Hippocampal formation (tissue), 2 donors: ENCODE measurements at regions not wholly inside any gene's neighbourhood (a gene's known extent, or its start where the extent isn't known, plus 50 kb on each side); places are given as distances from the start of the nearest gene placed in this dataset.
A peak's percentile ranks its signal among the peaks of the same experiment; 100 is the strongest.

Experiments used
- DNase-seq, 2 donors: peaks; one replicate each; lab custom pipeline; 2025; lab: John Stamatoyannopoulos, UW

DNA sequence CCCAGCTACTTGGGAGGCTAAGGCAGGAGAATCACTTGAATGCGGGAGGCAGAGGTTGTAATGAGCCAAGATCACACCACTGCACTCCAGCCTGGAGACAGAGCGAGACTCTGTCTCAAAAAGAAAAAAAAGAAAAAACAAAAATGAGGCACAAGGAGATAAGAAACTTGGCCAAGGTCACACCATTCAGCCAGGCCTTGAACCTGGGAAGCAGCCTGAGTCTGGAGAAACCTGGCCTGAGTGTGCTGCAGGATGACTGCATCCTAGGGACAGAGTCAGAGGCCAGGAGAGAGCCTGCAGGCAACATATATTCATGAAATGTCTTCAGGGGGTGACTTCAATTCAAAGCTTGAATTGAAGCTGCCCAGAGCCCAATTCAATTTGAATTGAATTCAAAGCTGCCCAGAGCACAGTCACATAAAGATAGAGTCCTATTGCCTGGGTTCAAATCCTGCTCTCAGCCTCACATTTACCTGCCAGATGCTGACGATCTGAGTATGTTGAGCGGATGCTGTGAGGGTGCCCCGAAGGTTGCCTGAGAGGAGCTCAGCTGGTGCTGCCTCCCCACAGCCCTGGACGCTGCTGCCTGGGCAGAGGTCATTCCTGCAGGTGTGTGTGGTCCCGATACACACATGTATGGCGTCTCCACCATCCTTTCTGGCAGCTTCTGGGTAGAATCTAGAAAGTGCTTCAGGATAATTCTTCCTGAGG, 307.7 kb downstream of the AJAP1 start:
- DNase-seq: no peak

DNA sequence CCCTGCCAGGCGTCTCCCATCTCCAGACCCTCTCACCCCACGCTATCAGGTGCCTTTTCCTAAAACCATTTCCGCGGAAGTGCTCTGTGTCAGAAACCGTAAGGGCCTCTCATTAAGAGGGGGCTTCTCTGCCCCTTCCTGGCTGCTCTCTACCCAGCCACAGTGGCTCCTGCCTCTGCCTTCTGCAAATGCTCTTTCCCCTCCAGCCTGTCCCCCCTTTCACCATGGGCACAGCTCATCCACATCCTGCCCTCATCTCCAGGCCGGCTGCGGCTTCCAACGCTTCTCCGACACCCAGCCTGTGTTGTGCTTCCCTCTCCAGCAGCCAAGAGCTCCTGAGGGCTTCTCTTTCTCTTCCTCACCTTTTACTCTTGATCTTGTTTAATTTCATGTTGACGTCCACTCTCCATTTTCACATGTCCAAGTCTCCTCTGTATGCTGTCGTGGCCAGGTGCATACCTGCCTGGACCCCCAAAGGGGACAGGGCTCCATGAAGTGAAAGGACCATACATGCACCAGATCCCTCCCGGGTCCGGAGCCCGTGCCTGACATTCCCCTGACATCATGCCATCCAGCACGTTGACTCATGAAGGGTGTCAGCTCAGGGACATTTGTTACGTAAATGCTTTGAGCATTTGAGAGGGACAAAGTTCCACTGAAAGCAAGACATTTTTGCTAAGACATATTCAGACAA, 306.5 kb downstream of the AJAP1 start:
- no peak for DNase-seq

DNA sequence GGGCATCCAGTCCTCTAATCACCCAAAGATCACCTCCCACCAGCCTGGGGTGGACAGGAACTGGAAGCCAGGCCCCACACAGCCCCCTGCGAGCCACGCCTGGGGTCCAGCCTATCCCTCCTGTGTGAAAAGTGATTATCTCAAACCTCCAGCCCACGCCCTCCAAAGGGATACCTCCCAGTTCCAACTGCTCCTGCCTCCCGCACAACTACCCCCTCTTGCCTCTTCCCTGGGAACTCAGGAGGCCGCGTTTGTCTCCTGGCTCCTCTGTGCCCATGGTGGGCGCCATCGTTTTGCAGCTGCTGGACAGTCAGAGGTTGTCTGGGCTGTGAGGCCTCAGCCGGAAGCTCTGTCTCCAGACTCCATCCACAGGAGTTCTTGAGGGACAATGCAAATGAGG, 305.9 kb downstream of the AJAP1 start:
- DNase-seq: no peak

DNA sequence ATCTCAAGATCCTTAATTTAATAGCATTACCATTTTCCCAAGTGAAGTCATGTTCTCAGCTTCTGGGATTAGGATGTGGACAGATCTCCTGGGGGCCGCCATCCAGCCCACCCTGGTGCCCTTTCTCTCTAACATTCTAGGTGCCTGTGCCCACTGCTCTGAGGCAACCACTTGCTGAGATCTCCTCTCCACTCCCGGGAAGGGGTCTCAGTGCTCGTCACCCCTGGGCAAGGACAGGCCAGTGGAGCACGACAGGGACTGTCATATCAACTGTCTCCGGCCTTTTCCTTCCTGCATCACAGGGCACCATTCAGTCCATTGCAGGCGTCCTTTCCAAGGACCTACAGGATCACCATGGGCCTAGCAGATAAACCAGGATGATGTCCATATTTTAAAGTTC, 304.8 kb downstream of the AJAP1 start:
- DNase-seq: no peak

DNA sequence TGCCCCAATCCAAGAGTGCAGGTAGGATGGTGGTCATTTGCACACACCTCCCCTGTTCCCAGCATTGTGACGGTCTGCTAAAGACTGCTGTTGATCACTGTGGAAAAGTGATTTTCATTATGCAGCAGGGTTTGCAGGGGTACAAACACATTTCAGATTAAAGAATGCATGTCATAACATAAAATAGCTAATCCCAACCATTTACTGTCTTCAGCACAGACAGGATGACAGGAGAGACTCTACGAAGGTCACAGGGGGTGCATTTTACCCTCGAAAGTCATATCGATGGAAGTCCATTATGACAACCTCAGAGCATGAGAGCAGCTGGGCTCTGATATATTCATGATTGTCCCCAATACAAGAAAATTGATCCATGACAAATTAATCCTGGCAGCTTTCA, 302.6 kb downstream of the AJAP1 start:
- no peak for DNase-seq

DNA sequence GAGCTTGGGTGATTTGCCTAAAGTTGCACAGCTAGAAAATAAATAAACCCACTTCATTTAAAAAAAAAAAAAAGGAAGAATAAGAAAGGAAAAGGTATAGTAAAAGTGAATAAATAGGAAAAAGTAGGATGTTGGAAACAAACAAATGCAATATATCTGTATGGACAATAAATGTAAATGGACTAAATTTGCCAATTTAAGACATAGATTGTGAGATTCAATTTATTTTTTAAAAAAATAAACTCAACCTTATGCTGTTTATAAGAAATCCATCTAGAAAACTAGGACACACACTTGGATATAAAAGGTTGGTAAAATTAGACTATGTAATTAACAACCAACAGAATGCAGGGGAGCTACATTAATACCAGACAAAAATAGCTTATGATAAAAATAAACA, 300.0 kb downstream of the AJAP1 start:
- DNase-seq: no peak

DNA sequence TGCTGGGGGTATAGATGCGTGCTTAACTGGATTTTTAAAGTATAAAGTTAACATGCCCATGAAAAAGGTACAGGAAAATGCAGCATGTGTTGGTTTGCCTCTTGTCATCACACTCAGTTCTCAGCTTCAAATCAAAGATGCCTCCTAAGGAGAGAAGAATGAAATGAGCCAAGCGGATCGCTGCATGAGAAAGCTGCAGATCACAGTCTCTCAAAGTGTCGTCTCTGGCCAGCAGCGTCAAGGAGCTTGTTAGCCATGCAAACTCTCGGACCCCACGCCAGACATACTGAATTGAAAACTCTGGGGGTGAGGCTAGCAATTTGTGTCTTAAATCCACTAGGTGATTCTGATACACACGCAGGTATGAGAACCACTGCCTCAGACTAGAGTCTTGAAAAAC, 297.2 kb downstream of the AJAP1 start:
- no peak for DNase-seq

DNA sequence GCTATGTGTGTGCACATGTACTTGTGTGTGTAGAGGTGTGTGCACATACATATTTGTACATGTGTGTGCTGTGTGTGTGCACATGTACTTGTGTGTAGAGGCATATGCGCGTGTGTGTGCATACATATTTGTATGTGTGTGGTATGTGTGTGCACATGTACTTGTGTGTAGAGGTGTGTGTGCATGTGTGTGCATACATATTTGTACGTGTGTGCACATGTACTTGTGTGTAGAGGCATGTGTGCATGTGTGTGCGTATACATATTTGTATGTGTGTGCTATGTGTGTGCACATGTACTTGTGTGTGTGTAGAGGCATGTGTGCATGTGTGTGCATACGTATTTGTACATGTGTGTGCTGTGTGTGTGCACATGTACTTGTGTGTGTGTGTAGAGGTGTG, 291.9 kb downstream of the AJAP1 start:
- DNase-seq: no peak

DNA sequence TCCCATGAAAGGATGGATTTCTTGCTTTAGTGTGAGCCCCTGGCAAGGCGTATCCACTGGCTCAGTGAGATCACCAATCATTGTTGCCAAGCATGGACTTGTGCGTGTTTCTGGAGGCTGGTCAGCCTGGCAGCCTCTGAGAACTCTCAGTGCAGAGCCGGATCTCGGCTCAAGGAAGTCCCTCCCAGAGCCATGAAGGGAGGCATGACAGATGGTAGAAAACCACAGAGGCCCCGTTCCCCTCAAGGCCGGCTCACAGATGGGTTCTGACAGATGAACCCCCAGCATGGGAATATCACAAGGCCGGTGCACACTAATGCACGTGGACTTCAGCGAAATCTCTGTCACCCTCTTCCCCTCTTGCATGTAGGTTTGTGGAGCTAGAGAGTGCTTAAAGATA, 290.5 kb downstream of the AJAP1 start:
- no peak for DNase-seq

DNA sequence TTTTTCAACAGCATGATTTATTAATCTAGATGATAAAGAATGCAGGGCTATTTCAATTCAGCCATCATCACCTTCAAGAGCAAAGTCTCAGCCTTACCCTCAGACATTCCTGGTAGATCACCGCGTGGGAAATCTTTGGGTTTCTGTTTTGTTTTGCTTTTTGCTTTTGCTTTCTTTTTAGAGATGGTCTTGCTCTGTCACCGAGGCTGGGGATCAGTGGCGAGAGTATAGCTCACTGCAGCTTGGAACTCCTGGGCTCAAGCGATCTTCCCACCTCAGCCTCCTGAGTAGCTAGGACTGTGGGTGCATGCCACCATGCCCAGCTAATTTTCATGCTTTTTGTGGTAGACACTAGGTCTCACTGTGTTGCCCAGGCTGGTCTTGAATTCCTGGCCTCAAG, 289.7 kb downstream of the AJAP1 start:
- no peak for DNase-seq

DNA sequence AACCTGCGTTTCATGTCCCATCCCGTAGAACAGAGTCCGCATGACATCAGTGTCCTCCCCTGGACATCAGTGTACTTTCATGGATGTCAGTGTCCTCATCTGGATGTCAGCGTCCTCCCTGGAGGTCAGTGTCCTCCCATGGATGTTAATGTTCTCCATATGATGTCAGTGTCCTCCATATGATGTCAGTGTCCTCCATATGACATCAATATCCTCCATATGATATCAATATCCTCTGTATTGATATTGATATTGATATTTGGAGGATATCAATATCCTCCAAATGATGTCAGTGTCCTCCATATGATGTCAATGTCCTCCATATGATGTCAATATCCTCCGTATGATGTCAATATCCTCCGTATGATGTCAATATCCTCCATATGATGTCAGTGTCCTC, 284.9 kb downstream of the AJAP1 start:
- no peak for DNase-seq

DNA sequence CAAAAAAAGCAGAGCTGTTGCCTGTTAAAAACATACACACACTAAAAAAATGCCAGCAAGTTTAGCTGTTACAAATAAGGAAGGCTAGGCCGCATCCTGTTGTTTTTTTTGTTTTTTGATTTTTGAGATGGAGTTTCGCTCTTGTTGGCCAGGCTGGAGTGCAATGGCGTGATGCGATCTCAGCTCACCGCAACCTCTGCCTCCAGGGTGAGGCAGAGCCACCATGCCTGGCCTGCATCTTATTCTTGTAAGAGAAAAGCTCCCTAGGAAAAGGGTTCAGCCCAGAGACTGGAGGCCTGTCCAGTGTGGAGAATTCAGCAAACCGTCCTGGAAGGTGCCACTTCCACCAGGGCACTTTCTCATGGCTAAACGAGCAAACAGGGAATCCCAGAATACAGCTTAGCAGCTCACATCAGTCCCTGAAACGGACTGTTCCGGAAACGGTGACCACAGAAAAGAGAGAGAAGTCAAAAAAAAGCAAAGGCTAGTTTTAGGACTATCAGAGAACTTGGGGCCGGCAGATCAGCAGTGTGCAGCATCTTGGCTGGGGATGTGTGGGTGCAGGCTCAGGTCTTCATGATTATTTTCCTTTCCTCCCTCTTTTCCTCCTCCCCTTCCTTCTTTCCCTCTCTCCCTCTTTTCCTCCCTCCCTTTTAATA, 283.6 kb downstream of the AJAP1 start:
- no peak for DNase-seq

DNA sequence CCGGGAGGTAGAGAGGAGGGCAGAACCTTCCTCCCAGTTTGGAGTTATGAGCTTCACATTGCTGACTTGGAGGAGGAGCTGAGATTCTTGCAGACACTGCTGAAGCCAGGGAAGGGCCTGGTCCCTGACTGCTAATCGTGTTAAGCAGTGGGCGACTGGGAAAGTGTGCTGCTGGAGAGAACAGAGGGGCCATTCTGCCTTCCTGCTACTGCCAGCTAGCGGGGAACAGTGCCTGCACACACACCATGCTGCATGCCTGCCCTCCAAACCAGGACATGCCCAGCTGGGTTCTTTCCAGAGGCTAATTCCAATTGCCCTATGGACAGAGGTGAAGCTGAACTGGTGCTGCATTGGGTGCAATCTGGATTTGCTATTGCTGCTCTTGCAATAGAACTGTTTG, 281.4 kb downstream of the AJAP1 start:
- DNase-seq: peak in 1 of 2 donors; percentile 21

DNA sequence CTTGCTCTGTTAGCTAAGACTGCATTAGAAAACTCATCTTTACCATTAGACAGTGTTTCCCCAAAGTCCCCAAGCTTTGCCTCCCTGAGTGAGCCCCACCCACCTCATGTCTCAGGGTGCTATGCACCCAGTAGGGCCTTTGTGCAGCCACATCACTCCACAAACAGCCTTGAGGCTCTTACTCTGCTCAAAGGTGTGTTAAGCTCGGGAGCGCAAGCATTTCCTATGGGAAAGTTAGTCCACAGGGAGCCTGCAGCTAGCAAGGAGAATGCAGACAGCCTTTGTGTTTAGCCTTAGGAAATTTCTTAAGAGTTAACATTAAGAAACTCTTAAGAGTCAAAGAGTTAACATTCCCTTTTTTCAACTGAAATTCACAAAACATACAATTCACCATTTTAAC, 278.8 kb downstream of the AJAP1 start:
- DNase-seq: no peak

DNA sequence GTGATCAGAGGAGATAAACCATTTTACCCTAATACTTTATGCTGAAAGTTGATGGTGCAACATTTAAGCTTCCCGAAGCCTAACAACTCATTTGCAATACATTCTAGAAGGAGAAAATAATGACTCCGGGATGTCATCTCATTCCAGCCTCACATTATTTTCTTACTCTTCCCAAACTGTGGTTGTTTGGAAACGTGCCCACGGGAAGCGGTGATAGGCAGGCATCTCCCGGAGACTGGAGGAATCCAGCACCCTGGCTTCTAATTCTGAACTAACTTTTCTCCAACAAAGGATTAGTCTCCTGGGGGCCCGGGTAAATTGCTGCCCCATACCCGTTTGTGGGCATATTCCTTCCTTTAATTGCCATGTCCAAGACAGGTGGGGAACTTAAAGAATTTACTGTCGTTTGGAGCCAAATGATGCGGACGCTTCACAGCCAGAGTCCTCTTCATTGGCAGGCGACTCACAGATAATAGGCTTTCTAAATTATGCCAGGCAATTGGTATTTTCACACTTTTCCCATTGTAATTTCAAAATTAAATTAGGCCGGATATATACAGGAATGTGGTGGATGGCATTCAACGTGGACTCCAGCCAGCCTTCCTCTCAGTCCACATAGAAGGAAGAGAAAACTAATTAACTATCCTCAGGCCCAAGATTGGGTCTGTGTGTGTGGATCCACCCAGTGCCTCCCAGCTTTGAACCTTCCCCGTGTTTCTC, 278.1 kb downstream of the AJAP1 start:
- no peak for DNase-seq

DNA sequence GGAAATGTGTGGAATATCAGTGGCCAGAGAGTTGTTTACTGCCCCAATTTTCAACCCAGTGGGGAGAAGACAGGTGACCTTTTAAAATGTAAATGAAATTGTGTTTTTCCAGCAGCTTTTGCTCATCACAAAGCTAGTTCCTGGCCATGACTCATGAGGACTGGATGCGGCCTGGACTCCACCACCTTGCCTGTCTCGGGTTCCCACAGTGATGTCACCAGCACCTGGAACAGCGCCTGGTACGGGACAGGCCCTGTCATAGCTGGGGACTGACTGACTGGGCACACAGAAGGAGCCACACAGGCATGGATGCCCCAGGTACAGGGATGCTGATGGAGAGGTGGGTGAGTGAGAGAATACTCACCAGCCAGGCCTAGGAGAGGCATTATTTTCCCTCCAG, 277.1 kb downstream of the AJAP1 start:
- no peak for DNase-seq

DNA sequence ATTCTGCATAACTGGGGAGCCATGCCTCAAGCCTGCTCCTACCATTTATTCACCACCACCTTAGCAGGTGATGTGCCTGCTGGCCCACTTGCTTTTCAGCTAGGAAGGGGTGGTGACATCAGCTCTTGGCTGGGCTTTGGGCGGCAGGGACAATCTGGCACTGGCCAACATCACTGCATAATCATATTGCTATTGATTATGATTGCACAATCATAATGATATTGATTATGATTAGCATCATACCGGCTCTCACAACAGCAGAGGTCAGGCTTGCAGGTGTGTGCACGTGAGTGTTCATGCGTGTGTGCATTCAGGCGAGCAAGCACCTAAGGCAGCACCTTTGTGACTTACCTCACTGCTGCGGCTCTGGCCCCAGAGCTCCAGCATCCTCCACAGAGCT, 273.8 kb downstream of the AJAP1 start:
- no peak for DNase-seq

DNA sequence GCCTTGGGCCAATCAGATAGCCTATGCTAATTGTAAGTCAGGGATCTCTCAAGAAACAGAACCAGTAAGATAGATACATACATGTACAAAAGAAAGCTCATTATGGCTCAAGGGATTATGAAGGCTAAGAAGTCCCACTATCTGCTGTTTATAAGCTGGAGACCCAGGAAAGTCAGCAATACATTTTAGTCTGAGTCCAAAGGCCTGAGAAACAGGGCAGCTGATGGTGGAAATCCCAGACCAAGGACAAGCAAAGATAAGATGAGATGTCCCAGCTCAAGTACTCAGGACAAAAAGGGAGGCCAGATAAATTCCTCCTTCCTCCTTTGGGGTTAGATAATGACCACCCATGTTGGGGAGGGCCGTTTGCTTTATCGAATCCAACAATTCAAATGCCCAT, 269.9 kb downstream of the AJAP1 start:
- DNase-seq: no peak

DNA sequence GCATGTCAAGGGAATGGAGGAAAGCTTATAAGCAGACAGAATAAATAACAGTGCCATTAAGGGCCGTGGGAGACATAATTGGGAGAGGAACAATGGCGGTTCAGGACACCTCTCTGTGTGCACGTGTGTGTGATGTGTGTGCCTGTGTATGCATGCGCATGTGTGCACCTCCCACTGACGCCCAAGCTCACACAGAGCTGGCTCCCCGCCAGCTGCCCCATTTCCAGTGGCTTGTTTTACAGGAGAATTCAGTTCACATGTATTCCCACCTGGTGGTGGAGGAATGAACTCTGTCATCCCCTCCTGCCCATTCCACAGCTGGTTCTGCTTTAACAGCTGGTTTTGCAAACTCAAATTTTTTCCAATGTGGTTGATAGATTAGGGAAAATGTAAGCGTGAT, 262.2 kb downstream of the AJAP1 start:
- DNase-seq: no peak

DNA sequence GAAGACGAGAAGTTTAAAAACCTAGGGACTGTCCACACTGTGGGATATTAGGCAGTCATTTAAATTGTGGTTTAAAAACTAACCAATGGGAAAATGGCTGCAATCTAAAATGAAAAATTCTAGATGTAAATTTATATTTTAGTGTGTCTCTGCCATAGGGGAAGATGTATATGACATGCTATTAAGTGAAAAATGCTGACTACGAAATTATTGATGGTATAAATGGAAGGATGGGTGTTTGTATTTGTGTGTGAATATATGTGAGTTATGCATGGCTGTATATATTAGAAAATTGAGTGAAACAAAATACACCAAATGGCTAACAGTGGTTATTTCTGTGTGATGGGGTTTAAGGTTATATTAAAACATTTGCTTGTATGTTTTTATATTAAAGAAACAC, 260.7 kb downstream of the AJAP1 start:
- no peak for DNase-seq

DNA sequence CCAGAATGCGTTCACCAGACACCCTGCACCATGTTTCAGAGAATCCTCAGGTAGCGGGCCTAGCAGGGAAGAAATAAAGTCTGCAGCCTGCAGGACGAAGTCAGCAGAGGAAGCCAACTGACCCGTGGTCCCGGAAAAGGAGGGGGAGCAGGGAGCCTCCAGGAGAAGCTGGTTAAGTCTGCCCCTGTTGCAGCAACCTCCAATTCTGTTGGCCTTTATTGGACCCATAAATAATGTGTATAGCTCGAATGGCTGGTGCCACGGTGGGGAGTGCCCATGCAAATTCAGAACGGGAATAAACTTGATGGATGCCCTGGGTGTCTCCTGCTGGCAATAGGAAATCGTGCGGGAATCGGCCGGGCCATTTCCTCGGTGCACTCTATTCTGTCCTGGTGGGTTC, 254.1 kb downstream of the AJAP1 start:
- no peak for DNase-seq

DNA sequence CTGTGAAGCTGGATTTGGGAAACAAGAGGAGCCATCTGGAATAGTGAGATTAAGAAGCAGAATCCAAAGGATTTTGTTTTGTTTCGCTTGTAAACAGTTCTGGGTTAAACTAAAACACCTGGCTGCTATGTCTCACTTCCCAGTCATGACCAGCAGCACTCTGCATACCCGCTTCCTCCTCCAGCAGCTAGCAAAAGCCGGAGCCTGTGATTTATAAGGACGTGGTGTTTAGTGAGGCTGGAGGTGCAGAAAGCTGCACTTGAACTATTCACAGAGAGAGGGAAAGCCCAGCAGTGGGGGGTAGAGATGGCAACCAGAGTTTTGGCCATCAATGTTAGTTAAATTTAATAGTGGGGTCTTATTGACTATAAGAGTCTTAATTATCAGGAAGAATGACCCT, 240.2 kb downstream of the AJAP1 start:
- DNase-seq: no peak

DNA sequence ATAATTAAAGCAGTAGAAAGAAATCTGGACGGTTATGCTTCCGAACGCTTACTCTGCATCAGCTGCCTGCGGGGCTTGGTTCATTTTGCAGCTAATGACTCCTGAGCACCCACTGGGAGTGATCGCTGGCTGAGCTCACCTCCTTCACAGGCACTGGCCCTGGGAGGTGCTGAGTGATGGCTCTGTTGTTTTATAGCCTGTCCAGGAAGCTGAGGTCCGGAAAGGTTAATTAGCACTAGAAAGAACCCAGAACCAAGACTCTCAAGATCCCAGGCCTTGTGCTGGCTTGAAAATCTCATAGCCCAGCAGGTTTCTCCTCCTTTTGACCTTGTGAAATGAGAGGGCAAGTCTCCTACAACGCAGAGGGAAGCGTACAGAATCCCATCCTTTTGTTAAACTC, 226.2 kb downstream of the AJAP1 start:
- no peak for DNase-seq
